RWPE2 (cell line): ENCODE measurements at regions not wholly inside any gene's neighbourhood (a gene's known extent, or its start where the extent isn't known, plus 50 kb on each side); places are given as distances from the start of the nearest gene placed in this dataset.
A peak's percentile ranks its signal among the peaks of the same experiment; 100 is the strongest.

Experiments used
- ATAC-seq: fragments of 200-7000 bp; cut with Tn5 transposase; 3 replicates; pipeline ENCODE4 v1.9.1; 2021; ENCODE audit warnings: low read depth
- DNase-seq: peaks from one replicate; pipeline ENCODE4 v3.0.0-alpha.2; 2020; ENCODE audit warnings: low spot score
- H3K27ac ChIP-seq: fragments of 450-650 bp; 2 replicates; pipeline ENCODE4 v1.5.1; 2017; ENCODE audit warnings: mild to moderate bottlenecking; ENCODE audit not compliant: poor library complexity, severe bottlenecking
- H3K27me3 ChIP-seq: fragments of 250-450 bp; sonication (Bioruptor Pico); 2 replicates; pipeline ENCODE4 v1.5.1; 2021; ENCODE audit warnings: mild to moderate bottlenecking, moderate library complexity; ENCODE audit not compliant: insufficient read depth, poor library complexity, severe bottlenecking
- H3K36me3 ChIP-seq: fragments of 250-450 bp; sonication (Bioruptor Pico); 2 replicates; pipeline ENCODE4 v1.5.1; 2020; ENCODE audit warnings: low read depth, mild to moderate bottlenecking, moderate library complexity
- H3K4me1 ChIP-seq: fragments of 250-450 bp; sonication (Bioruptor Pico); 2 replicates; pipeline ENCODE4 v1.5.1; 2021; ENCODE audit warnings: mild to moderate bottlenecking, moderate library complexity; ENCODE audit not compliant: insufficient read depth, poor library complexity, severe bottlenecking
- H3K4me3 ChIP-seq: fragments of 250-450 bp; sonication (Bioruptor Pico); 2 replicates; pipeline ENCODE4 v1.5.1; 2021; ENCODE audit warnings: mild to moderate bottlenecking, moderate library complexity; ENCODE audit not compliant: severe bottlenecking
- H3K9me3 ChIP-seq: fragments of 250-450 bp; sonication (Bioruptor Pico); 2 replicates; pipeline ENCODE4 v1.5.1; 2021; ENCODE audit warnings: mild to moderate bottlenecking, moderate library complexity; ENCODE audit not compliant: severe bottlenecking
- TF ChIP-seq, protein P1 (sequence below): fragments of 450-650 bp; IDR thresholded peaks from one replicate; pipeline ENCODE4 v1.5.1; 2017; ENCODE audit warnings: mild to moderate bottlenecking, moderate library complexity; ENCODE audit not compliant: poor library complexity, severe bottlenecking

DNA sequence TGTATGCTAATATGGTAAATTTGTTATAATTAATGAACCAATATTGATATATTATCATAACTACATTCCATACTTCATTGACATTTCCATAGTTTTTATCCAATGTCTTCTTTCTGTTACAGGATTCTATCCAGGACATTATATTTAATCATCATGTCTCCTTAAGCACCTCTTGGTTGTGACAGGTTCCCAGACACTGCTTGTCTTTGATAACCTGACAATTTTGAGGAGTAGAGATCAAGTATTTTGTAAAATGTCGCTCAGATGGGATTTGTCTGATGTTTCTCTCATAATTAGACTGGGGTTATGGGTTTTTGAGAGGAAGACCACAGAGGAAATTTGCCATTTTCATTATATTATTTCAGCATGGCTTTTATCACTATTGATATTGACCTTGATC is 317.4 kb downstream of the PLOD2 start:
- DNase-seq (no peak), ATAC-seq (no peak)
- Histone ChIP-seq H3K9me3 (peaks cover 2% of the 10 kb centered on the region), H3K36me3 (no peaks in the 10 kb centered on the region), H3K4me3 (no peak overlapping the region), H3K27ac (no peak overlapping the region), H3K27me3 (no peaks in the 10 kb centered on the region), H3K4me1 (no peaks in the 10 kb centered on the region)
- TF ChIP-seq, protein P1, sequence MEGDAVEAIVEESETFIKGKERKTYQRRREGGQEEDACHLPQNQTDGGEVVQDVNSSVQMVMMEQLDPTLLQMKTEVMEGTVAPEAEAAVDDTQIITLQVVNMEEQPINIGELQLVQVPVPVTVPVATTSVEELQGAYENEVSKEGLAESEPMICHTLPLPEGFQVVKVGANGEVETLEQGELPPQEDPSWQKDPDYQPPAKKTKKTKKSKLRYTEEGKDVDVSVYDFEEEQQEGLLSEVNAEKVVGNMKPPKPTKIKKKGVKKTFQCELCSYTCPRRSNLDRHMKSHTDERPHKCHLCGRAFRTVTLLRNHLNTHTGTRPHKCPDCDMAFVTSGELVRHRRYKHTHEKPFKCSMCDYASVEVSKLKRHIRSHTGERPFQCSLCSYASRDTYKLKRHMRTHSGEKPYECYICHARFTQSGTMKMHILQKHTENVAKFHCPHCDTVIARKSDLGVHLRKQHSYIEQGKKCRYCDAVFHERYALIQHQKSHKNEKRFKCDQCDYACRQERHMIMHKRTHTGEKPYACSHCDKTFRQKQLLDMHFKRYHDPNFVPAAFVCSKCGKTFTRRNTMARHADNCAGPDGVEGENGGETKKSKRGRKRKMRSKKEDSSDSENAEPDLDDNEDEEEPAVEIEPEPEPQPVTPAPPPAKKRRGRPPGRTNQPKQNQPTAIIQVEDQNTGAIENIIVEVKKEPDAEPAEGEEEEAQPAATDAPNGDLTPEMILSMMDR: no peak

DNA sequence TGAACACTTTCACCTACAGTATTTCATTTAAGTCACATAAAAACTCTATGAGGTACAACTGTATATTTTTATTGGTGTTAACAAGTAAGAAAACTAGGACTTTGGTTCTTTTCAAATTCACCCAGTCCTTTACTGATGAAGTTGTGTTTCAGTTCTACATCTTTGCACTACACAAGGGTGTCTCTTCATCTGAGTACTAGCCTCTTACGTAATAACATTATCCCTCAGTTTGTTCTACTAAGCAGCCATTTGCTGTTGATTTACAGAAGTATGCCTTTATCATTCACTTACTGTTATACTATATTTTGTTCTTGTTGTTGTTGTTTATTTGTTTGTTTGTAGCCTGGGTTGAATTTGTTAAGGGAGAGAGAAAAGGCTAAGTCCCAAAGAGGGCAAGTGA is 311.9 kb downstream of the PLOD2 start:
- no peak overlapping the region for H3K27ac ChIP-seq
- H3K4me3 ChIP-seq: no peak overlapping the region
- no peak for DNase-seq
- no peak for ATAC-seq
- H3K4me1 ChIP-seq: no peaks in the 10 kb centered on the region
- TF ChIP-seq, protein P1: no peak
- no peaks in the 10 kb centered on the region for H3K27me3 ChIP-seq
- H3K36me3 ChIP-seq: no peaks in the 10 kb centered on the region
- H3K9me3 ChIP-seq: peaks cover 2% of the 10 kb centered on the region

DNA sequence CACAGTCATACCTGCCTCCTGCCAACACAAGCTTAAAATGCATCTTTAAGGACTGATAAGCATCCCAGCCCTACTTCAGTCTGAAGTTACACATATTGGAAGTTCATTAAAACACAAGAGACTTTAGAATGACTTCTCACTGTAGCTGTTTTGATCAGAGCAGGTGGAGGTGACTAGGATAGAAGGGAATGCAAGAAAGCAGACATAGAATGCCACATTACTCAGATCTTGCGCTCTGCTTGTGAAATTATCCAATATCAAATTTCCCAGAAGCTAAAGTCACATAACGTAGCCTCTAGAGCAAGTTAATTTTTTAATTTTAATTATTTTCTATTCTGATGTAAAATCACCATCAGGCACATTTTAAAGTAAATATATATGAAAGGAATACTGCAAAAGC is 306.5 kb downstream of the PLOD2 start:
- Histone ChIP-seq H3K27me3 (no peaks in the 10 kb centered on the region), H3K4me1 (no peaks in the 10 kb centered on the region), H3K36me3 (no peaks in the 10 kb centered on the region), H3K4me3 (no peak overlapping the region), H3K9me3 (no peaks in the 10 kb centered on the region), H3K27ac (no peak overlapping the region)
- TF ChIP-seq, protein P1: no peak
- DNase-seq: no peak
- ATAC-seq: no peak; the same call in 2 of the 3 replicates

DNA sequence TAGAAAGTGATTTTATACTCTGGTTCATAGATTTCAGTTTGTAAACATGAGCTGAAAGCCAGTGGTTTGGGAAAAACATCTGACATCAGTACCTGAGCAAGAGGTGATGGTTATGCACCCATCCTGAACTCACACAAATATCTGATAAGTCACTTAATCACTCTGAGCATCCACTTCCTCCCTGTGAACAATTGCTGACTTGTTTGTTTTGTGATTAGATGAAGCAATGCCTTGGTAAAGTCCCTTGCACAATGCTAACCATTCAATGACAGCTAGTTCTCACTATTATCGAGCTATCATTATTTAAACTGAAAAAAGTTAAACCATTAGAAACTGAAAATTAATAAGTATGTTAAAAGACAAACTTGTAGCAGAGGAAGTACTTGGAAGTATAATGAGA is 303.0 kb downstream of the PLOD2 start:
- Histone ChIP-seq H3K27me3 (no peaks in the 10 kb centered on the region), H3K27ac (no peak overlapping the region), H3K4me3 (no peak overlapping the region), H3K36me3 (no peaks in the 10 kb centered on the region), H3K4me1 (no peaks in the 10 kb centered on the region), H3K9me3 (no peaks in the 10 kb centered on the region)
- TF ChIP-seq, protein P1: no peak
- ATAC-seq (peak; percentile 45; the same call in 2 of the 3 replicates), DNase-seq (no peak)

DNA sequence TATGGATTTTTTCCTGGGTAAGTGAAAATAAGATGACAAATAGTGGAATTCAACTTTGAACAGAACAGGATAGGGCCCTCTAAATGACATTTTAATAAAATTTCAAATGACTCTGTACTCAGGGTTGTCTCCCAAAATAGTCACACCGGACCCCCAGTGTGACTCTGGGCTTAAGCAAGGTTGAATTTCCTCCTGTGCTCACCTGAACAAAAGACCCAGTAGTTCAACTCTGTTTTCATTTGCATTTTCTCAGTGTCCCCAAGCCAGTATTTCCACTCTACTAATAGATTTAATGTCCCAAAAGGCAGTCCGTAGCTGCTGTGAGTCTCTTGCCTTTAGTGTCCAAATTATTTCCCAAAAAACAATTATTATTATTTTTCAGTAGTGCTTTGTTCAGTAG is 296.6 kb downstream of the PLOD2 start:
- no peaks in the 10 kb centered on the region for H3K4me1 ChIP-seq
- H3K27me3 ChIP-seq: no peaks in the 10 kb centered on the region
- no peak overlapping the region for H3K4me3 ChIP-seq
- no peaks in the 10 kb centered on the region for H3K36me3 ChIP-seq
- H3K9me3 ChIP-seq: no peaks in the 10 kb centered on the region
- TF ChIP-seq, protein P1: no peak
- no peak overlapping the region for H3K27ac ChIP-seq
- ATAC-seq: no peak
- no peak for DNase-seq
